PC-9 (cell line): ENCODE measurements at regions not wholly inside any gene's neighbourhood (a gene's known extent, or its start where the extent isn't known, plus 50 kb on each side); places are given as distances from the start of the nearest gene placed in this dataset.

Source experiments
- EZH2 ChIP-seq: fragments of 200-600 bp; sonication (generic); IDR thresholded peaks from 2 replicates; pipeline ENCODE4 v1.8.0; 2017; ENCODE audit warnings: antibody characterized with exemption, low read depth
- TF ChIP-seq, protein P1 (sequence below): fragments of 200-600 bp; sonication (generic); conservative IDR thresholded peaks from 2 replicates; pipeline ENCODE4 v1.6.1; 2017; ENCODE audit warnings: mixed run types, antibody characterized with exemption, mild to moderate bottlenecking, moderate library complexity

DNA sequence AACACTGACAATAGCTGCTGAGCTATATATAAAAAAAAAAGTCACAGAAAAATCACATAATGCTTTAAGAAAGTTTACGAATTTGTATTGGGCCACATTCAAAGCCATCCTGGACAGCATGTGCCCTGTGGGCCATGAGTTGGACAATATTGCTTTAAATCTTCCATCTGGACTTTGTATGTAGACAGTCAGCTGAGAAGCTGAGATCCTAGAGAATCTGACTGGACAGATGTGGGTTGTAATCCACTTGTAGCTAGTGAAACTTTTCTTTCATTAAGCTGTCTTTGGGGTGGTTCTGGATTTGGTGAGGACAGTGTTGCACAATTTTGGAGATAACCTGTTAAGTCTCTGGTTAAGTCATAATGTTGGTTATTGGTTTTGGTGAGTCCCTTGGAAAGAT, 824.5 kb downstream of the CCSER2 start:
- TF ChIP-seq, protein P1, sequence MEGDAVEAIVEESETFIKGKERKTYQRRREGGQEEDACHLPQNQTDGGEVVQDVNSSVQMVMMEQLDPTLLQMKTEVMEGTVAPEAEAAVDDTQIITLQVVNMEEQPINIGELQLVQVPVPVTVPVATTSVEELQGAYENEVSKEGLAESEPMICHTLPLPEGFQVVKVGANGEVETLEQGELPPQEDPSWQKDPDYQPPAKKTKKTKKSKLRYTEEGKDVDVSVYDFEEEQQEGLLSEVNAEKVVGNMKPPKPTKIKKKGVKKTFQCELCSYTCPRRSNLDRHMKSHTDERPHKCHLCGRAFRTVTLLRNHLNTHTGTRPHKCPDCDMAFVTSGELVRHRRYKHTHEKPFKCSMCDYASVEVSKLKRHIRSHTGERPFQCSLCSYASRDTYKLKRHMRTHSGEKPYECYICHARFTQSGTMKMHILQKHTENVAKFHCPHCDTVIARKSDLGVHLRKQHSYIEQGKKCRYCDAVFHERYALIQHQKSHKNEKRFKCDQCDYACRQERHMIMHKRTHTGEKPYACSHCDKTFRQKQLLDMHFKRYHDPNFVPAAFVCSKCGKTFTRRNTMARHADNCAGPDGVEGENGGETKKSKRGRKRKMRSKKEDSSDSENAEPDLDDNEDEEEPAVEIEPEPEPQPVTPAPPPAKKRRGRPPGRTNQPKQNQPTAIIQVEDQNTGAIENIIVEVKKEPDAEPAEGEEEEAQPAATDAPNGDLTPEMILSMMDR: no peak
- no peak for TF ChIP-seq EZH2
